ENCODE measurements at regions not wholly inside any gene's neighbourhood (a gene's known extent, or its start where the extent isn't known, plus 50 kb on each side); places are given as distances from the start of the nearest gene placed in this dataset.

GRCh38 chr13:106625578-106625977, 57.6 kb upstream of the ARGLU1 start:
- no peak for DNase-seq

- no peak for DNase-seq
Measured at GRCh38 chr13:106623799-106624460, 56.0 kb upstream of the ARGLU1 start.

- DNase-seq, result no peak
Measured at GRCh38 chr13:106621833-106622232, 53.9 kb upstream of the ARGLU1 start.

- DNase-seq, result peak; percentile 29
Measured at GRCh38 chr13:106619688-106620555, 52.0 kb upstream of the ARGLU1 start.
